GM23248 (cell line): ENCODE measurements at regions not wholly inside any gene's neighbourhood (a gene's known extent, or its start where the extent isn't known, plus 50 kb on each side); places are given as distances from the start of the nearest gene placed in this dataset.

Experiments used
- DNase-seq: peaks from one replicate; pipeline ENCODE4 v3.0.0-alpha.2; 2015
- H2AFZ ChIP-seq: fragments of 200-600 bp; sonication (generic); 2 replicates; pipeline ENCODE4 v1.6.1; 2016; ENCODE audit warnings: antibody characterized with exemption
- H3F3A ChIP-seq: fragments of 200-600 bp; sonication (generic); 2 replicates; pipeline ENCODE4 v1.6.1; 2016; ENCODE audit warnings: mild to moderate bottlenecking, antibody characterized with exemption, mixed run types; ENCODE audit not compliant: insufficient read depth
- H3K27ac ChIP-seq: fragments of 200-600 bp; sonication (generic); 2 replicates; pipeline ENCODE4 v1.5.1; 2016; ENCODE audit warnings: mild to moderate bottlenecking
- H3K27me3 ChIP-seq: fragments of 200-600 bp; sonication (generic); replicated peaks from 2 replicates; pipeline ENCODE4 v1.6.1; 2016; ENCODE audit warnings: mild to moderate bottlenecking; ENCODE audit not compliant: insufficient read depth
- H3K36me3 ChIP-seq: fragments of 200-600 bp; sonication (generic); 2 replicates; pipeline ENCODE4 v1.6.1; 2016; ENCODE audit warnings: low read depth, mild to moderate bottlenecking
- H3K4me1 ChIP-seq: fragments of 200-600 bp; sonication (generic); 2 replicates; pipeline ENCODE4 v1.6.1; 2016; ENCODE audit warnings: mild to moderate bottlenecking; ENCODE audit not compliant: insufficient read depth
- H3K4me2 ChIP-seq: fragments of 200-600 bp; sonication (generic); one replicate; pipeline ENCODE4 v1.6.1; 2016; ENCODE audit warnings: mild to moderate bottlenecking; ENCODE audit not compliant: unreplicated experiment
- H3K4me3 ChIP-seq: fragments of 200-600 bp; sonication (generic); 2 replicates; pipeline ENCODE4 v1.5.1; 2016; ENCODE audit warnings: mild to moderate bottlenecking
- H3K79me2 ChIP-seq: fragments of 200-600 bp; sonication (generic); 2 replicates; pipeline ENCODE4 v1.6.1; 2016; ENCODE audit warnings: mild to moderate bottlenecking; ENCODE audit not compliant: insufficient read depth
- H3K9ac ChIP-seq: fragments of 200-600 bp; sonication (generic); 2 replicates; pipeline ENCODE4 v1.6.1; 2016; ENCODE audit warnings: mild to moderate bottlenecking
- H3K9me2 ChIP-seq: fragments of 200-600 bp; sonication (generic); 2 replicates; pipeline ENCODE4 v1.6.1; 2016; ENCODE audit warnings: mixed run types, mild to moderate bottlenecking, moderate library complexity; ENCODE audit not compliant: insufficient read depth
- H3K9me3 ChIP-seq: fragments of 200-600 bp; sonication (generic); one replicate; pipeline ENCODE4 v1.6.1; 2017; ENCODE audit warnings: low read depth
- H4K20me1 ChIP-seq: fragments of 200-600 bp; sonication (generic); 2 replicates; pipeline ENCODE4 v1.6.0; 2016; ENCODE audit not compliant: insufficient read depth
- EZH2 ChIP-seq: fragments of 200-600 bp; sonication (generic); IDR thresholded peaks from 2 replicates; pipeline ENCODE4 v1.6.1; 2018; ENCODE audit warnings: antibody characterized with exemption, mild to moderate bottlenecking; ENCODE audit not compliant: insufficient read depth, poor library complexity, severe bottlenecking
- EZH2phosphoT487 ChIP-seq: fragments of 200-600 bp; sonication (generic); IDR thresholded peaks from 2 replicates; pipeline ENCODE4 v1.6.1; 2018; ENCODE audit warnings: antibody characterized with exemption, moderate library complexity, mild to moderate bottlenecking, low read depth; ENCODE audit not compliant: insufficient read depth
- WGBS, 2 experiments: methylation state at CpG; one replicate each; pipeline ENCODE4 v1.1.6; 2015 to 2017; ENCODE audit warnings: low lambda C conversion rate in 2 of 2, low coverage in 1 of 2; ENCODE audit errors: missing lambda C conversion rate in 2 of 2; 5-methylcytosine and 5-hydroxymethylcytosine counted together
- in situ Hi-C: fragments of 300-500 bp; cut with MboI; formaldehyde crosslinking; loops from 2 replicates; pipeline ENCODE4 v1.15.0; 2020

DNA sequence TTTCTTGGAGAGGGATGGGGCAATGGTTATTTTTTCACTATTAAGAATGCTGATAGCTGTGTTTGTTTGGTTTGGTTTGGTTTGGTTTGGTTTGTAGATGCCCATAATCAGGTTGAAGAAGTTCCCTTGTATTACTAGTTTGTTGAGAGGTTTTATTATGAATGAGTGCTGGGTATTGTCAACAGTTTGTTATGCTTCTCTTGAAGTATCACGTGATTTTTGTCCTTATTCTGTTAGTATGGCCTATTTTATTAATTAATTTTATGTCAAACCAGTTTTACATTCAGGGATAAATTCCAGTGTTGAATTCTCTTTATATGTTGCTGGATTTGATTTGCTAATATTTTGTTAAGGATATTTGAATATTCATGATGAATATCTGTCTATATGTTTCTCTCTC lies 449.8 kb upstream of the NWD2 start:
- H3K9me3 ChIP-seq, result no peaks in the 10 kb centered on the region
- no peak overlapping the region for H2AFZ ChIP-seq
- no peak overlapping the region for H3K4me2 ChIP-seq
- DNase-seq, result no peak
- no peaks in the 10 kb centered on the region for H3K27me3 ChIP-seq
- no peak overlapping the region for H3K9ac ChIP-seq
- H3K36me3 ChIP-seq, result no peaks in the 10 kb centered on the region
- no peaks in the 10 kb centered on the region for H3F3A ChIP-seq
- TF ChIP-seq EZH2phosphoT487 (no peak), EZH2 (no peak)
- no peaks in the 10 kb centered on the region for H4K20me1 ChIP-seq
- H3K4me1 ChIP-seq, result no peaks in the 10 kb centered on the region
- WGBS, 2 experiments, result 2 to 4% methylated on average over 1 of the region's 1 CpG
- no peaks in the 10 kb centered on the region for H3K79me2 ChIP-seq
- in situ Hi-C loops, result no loop called here
- no peak overlapping the region for H3K4me3 ChIP-seq
- no peaks in the 10 kb centered on the region for H3K9me2 ChIP-seq
- no peak overlapping the region for H3K27ac ChIP-seq

DNA sequence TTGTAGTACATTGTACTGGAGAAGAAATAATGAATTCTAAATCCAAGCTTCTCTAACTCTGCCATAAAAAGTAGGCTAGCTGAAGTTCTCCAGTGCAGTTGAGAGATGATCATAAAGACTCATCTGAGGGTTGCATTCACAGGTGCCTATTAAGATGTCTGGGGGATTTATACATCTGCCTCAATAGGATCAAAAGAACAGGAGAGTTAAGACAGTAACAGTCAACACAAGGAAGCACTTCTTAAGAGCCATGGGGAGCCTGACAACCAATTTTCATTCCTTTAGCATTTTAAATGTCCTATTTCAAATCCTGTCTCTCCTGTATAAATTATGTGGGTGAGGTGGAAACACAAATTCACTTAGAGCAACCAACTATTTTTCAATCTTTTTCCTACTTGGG lies 432.4 kb upstream of the NWD2 start:
- H3K27ac ChIP-seq, result no peak overlapping the region
- H3K9me2 ChIP-seq, result no peaks in the 10 kb centered on the region
- TF ChIP-seq EZH2 (no peak), EZH2phosphoT487 (no peak)
- in situ Hi-C loops, result no loop called here
- no peak overlapping the region for H3K9ac ChIP-seq
- H3K4me2 ChIP-seq, result no peak overlapping the region
- H4K20me1 ChIP-seq, result no peaks in the 10 kb centered on the region
- H3K36me3 ChIP-seq, result no peaks in the 10 kb centered on the region
- H3K4me1 ChIP-seq, result no peaks in the 10 kb centered on the region
- no peak overlapping the region for H2AFZ ChIP-seq
- H3K79me2 ChIP-seq, result no peaks in the 10 kb centered on the region
- DNase-seq, result no peak
- H3K4me3 ChIP-seq, result no peak overlapping the region
- H3K27me3 ChIP-seq, result no peaks in the 10 kb centered on the region
- H3F3A ChIP-seq, result no peaks in the 10 kb centered on the region
- H3K9me3 ChIP-seq, result no peaks in the 10 kb centered on the region

DNA sequence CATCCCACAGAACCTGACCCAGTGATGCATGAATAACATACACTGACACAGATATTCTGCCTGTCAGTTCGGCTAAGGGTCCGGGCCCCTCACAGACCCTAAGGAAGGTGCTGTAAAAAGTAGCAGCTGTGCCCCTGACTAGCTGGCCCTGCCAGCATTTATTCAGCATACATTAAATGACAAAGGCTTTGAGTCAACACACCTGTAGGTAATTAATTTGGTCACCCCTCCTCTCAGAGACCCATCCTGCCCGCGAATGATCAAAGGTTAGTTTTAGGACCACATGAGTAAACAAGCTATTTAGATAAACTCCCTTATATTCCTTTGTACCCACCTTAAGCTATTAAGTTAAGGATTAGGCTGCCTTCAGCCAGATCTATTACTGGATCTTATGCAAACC lies 429.0 kb upstream of the NWD2 start:
- Histone ChIP-seq H3F3A (no peaks in the 10 kb centered on the region), H3K9me2 (no peaks in the 10 kb centered on the region), H3K79me2 (no peaks in the 10 kb centered on the region), H3K36me3 (no peaks in the 10 kb centered on the region), H3K9me3 (peaks cover 3% of the 10 kb centered on the region), H3K27ac (no peak overlapping the region), H3K9ac (no peak overlapping the region), H3K4me1 (no peaks in the 10 kb centered on the region), H3K4me2 (no peak overlapping the region), H4K20me1 (no peaks in the 10 kb centered on the region), H3K4me3 (no peak overlapping the region), H2AFZ (no peak overlapping the region), H3K27me3 (no peaks in the 10 kb centered on the region)
- no peak for TF ChIP-seq EZH2
- in situ Hi-C loops, result no loop called here
- WGBS, 2 experiments, result 49 to 51% methylated on average over 4 of the region's 4 CpGs
- DNase-seq, result no peak

DNA sequence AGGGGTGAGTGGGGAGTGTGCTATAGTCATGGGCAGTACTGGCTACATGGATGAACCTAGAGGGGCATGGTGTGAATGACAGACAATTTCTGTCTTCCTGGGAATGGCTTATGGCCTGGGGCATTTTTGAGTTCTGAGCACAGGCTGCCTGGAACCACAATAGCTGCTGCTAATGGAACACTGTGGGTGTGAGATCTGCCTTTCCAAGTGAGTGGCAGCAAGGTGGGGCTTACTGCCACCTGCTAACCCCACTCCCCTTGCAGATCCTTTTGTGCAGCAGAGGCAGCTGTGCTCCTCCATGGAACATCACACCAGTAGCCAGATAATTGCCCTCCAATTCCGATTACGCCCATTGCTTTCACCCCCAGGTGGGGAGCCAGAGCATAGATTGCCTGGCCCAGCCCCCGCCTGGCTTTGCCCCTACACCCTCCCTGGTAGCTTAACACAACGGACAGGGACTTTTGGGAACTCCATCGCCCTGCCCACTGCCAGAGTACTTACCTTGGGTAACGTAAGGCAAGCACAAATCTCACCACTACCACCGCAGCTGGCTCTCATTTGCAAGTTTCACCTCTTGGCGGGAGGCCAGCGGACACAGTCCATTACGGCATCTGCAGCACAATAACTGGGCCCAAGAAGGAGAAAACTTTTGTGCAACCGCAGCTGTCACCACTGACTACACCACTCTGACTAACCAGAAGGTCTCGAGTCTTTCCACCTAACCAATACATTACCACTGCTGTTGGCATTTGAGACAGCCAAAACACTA lies 421.2 kb upstream of the NWD2 start:
- DNase-seq, result no peak
- Histone ChIP-seq H3K9me3 (peaks cover 3% of the 10 kb centered on the region), H3K4me2 (no peak overlapping the region), H3K36me3 (no peaks in the 10 kb centered on the region), H3F3A (no peaks in the 10 kb centered on the region), H3K27me3 (no peaks in the 10 kb centered on the region), H3K4me3 (no peak overlapping the region), H2AFZ (no peak overlapping the region), H4K20me1 (no peaks in the 10 kb centered on the region), H3K79me2 (no peaks in the 10 kb centered on the region), H3K4me1 (no peaks in the 10 kb centered on the region), H3K9me2 (no peaks in the 10 kb centered on the region), H3K9ac (no peak overlapping the region), H3K27ac (no peak overlapping the region)
- in situ Hi-C loops, result no loop called here
- 19 to 21% methylated on average over 12 of the region's 12 CpGs for WGBS, 2 experiments
- TF ChIP-seq EZH2 (no peak), EZH2phosphoT487 (no peak)

DNA sequence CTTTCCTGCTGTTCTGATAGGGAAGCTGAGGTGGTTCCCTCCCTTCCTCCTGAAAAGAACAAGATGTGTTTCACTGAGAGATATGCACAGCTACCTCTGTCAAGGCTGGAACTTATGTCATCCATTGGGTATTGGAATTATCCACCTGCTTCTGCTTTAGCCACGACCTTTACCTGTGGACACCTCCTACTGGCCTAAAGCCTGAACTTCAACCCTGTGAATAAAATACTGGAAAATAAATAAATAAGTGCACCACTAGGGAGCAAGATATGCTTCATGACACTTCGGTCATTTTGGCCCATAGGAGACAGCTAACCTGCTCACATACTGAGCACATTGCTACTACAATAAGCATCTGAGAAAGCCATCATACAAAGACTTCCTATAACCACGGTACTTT lies 419.9 kb upstream of the NWD2 start:
- WGBS, 2 experiments, result 18 to 19% methylated on average over 3 of the region's 3 CpGs
- no peak overlapping the region for H3K9ac ChIP-seq
- no peaks in the 10 kb centered on the region for H3K79me2 ChIP-seq
- H3K9me2 ChIP-seq, result no peaks in the 10 kb centered on the region
- TF ChIP-seq EZH2, result no peak
- TF ChIP-seq EZH2phosphoT487, result no peak
- H3K4me1 ChIP-seq, result no peaks in the 10 kb centered on the region
- H2AFZ ChIP-seq, result no peak overlapping the region
- H3K9me3 ChIP-seq, result no peaks in the 10 kb centered on the region
- no peaks in the 10 kb centered on the region for H3K36me3 ChIP-seq
- no peak for DNase-seq
- H3F3A ChIP-seq, result no peaks in the 10 kb centered on the region
- H3K4me3 ChIP-seq, result no peak overlapping the region
- H3K27ac ChIP-seq, result no peak overlapping the region
- H3K4me2 ChIP-seq, result no peak overlapping the region
- in situ Hi-C loops, result no loop called here
- no peaks in the 10 kb centered on the region for H3K27me3 ChIP-seq
- no peaks in the 10 kb centered on the region for H4K20me1 ChIP-seq
